PC-9 (cell line): ENCODE measurements at regions not wholly inside any gene's neighbourhood (a gene's known extent, or its start where the extent isn't known, plus 50 kb on each side); places are given as distances from the start of the nearest gene placed in this dataset.

Experiments used
- BruUV-seq: library from RNA; stranded (reverse); fragments of 400-500 nt; replicated peaks from 2 replicates; lab custom pipeline; 2021; lab: Mats Ljungman, UMichigan
- CTCF ChIA-PET: fragments of 300-600 bp; sonication (Branson Sonifier 250); formaldehyde crosslinking; loops from one replicate; lab custom pipeline; 2022; ENCODE audit warnings: antibody characterized with exemption; lab: Charles Lee
- POLR2A ChIA-PET: fragments of 300-600 bp; sonication (Branson Sonifier 250); formaldehyde crosslinking; loops from one replicate; lab custom pipeline; 2022; ENCODE audit warnings: antibody characterized with exemption; ENCODE audit not compliant: unreplicated experiment; lab: Charles Lee
- DNase-seq, 2 experiments: peaks; one replicate each; pipeline versions ENCODE4 v3.0.0 to v3.0.0-alpha.2; 2015 to 2022; ENCODE audit warnings: mixed read lengths in 1 of 2
- H2AFZ ChIP-seq: fragments of 200-600 bp; sonication (generic); 2 replicates; pipeline ENCODE4 v1.8.1; 2017; ENCODE audit warnings: antibody characterized with exemption
- H3F3A ChIP-seq: fragments of 200-600 bp; sonication (generic); 2 replicates; pipeline ENCODE4 v1.8.1; 2017; ENCODE audit warnings: antibody characterized with exemption, mild to moderate bottlenecking, low read depth; ENCODE audit not compliant: insufficient read depth
- H3K27ac ChIP-seq: fragments of 200-600 bp; sonication (generic); 2 replicates; pipeline ENCODE4 v1.6.1; 2016; ENCODE audit warnings: mixed run types
- H3K27me3 ChIP-seq: fragments of 200-600 bp; sonication (generic); 2 replicates; pipeline ENCODE4 v1.6.1; 2016; ENCODE audit warnings: low read depth, mixed run types; ENCODE audit not compliant: insufficient read depth
- H3K36me3 ChIP-seq: fragments of 200-600 bp; sonication (generic); 2 replicates; pipeline ENCODE4 v1.6.1; 2016; ENCODE audit warnings: low read depth, mixed run types
- H3K4me1 ChIP-seq: fragments of 200-600 bp; sonication (generic); replicated peaks from 2 replicates; pipeline ENCODE4 v1.6.1; 2016; ENCODE audit warnings: mixed run types; ENCODE audit not compliant: insufficient read depth
- H3K4me2 ChIP-seq: fragments of 200-600 bp; sonication (generic); 2 replicates; pipeline ENCODE4 v1.6.1; 2017; ENCODE audit warnings: mixed run types
- H3K4me3 ChIP-seq: fragments of 200-600 bp; sonication (generic); 2 replicates; pipeline ENCODE4 v1.6.1; 2016; ENCODE audit warnings: mixed run types
- H3K79me2 ChIP-seq: fragments of 200-600 bp; sonication (generic); 2 replicates; pipeline ENCODE4 v1.6.1; 2017; ENCODE audit warnings: low read depth, mixed run types
- H3K9me2 ChIP-seq: fragments of 200-600 bp; sonication (generic); 2 replicates; pipeline ENCODE4 v1.8.1; 2017; ENCODE audit warnings: mild to moderate bottlenecking; ENCODE audit not compliant: insufficient read depth
- H3K9me3 ChIP-seq: fragments of 200-600 bp; sonication (generic); 2 replicates; pipeline ENCODE4 v1.8.1; 2016; ENCODE audit warnings: low read depth; ENCODE audit not compliant: insufficient read depth
- H4K20me1 ChIP-seq: fragments of 200-600 bp; sonication (generic); 2 replicates; pipeline ENCODE4 v1.8.1; 2017; ENCODE audit not compliant: insufficient read depth
- EZH2 ChIP-seq: fragments of 200-600 bp; sonication (generic); IDR thresholded peaks from 2 replicates; pipeline ENCODE4 v1.8.0; 2017; ENCODE audit warnings: antibody characterized with exemption, low read depth
- intact Hi-C: fragments of 100-400 bp; cut with micrococcal nuclease; formaldehyde crosslinking; loops from one replicate; pipeline ENCODE4 v1.10.0; 2022; ENCODE audit not compliant: unreplicated experiment
- TF ChIP-seq, protein P1 (sequence below): fragments of 200-600 bp; sonication (generic); conservative IDR thresholded peaks from 2 replicates; pipeline ENCODE4 v1.6.1; 2017; ENCODE audit warnings: mixed run types, antibody characterized with exemption, mild to moderate bottlenecking, moderate library complexity

DNA sequence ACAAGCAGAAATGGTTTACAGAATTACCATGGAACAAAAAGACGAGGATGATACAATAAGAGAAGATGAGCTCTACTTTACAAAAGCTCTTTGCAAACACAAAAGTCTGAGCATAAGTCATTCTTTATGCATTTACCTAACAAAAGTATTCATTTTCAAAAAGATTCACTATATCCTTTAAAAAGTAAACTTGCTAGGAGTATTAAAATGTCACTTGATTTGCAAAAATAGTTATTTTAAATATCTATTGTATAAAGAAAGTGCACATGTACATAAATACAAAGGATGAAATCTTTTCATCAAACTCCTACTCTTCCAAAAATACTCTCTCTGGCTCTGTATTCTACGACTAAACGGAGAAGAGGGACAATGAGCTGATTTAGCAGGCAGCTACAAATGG is 146.4 kb upstream of the STEAP1 start:
- no peaks in the 10 kb centered on the region for H3K36me3 ChIP-seq
- intact Hi-C loops, result no loop called here
- H3K9me3 ChIP-seq, result no peaks in the 10 kb centered on the region
- no peaks in the 10 kb centered on the region for H3K27me3 ChIP-seq
- H3K4me1 ChIP-seq, result no peaks in the 10 kb centered on the region
- no TSS peak for BruUV-seq
- ChIA-PET POLR2A (no interaction called here), CTCF (no interaction called here)
- no peak overlapping the region for H3K4me2 ChIP-seq
- H4K20me1 ChIP-seq, result no peaks in the 10 kb centered on the region
- no peaks in the 10 kb centered on the region for H3K79me2 ChIP-seq
- no peak for TF ChIP-seq EZH2
- TF ChIP-seq, protein P1, sequence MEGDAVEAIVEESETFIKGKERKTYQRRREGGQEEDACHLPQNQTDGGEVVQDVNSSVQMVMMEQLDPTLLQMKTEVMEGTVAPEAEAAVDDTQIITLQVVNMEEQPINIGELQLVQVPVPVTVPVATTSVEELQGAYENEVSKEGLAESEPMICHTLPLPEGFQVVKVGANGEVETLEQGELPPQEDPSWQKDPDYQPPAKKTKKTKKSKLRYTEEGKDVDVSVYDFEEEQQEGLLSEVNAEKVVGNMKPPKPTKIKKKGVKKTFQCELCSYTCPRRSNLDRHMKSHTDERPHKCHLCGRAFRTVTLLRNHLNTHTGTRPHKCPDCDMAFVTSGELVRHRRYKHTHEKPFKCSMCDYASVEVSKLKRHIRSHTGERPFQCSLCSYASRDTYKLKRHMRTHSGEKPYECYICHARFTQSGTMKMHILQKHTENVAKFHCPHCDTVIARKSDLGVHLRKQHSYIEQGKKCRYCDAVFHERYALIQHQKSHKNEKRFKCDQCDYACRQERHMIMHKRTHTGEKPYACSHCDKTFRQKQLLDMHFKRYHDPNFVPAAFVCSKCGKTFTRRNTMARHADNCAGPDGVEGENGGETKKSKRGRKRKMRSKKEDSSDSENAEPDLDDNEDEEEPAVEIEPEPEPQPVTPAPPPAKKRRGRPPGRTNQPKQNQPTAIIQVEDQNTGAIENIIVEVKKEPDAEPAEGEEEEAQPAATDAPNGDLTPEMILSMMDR, result no peak
- H3K27ac ChIP-seq, result no peak overlapping the region
- no peak overlapping the region for H2AFZ ChIP-seq
- no peaks in the 10 kb centered on the region for H3F3A ChIP-seq
- H3K9me2 ChIP-seq, result no peaks in the 10 kb centered on the region
- no peak overlapping the region for H3K4me3 ChIP-seq
- DNase-seq, result no peak

- no peak overlapping the region for H3K27ac ChIP-seq
- CTCF ChIA-PET, result no interaction called here
- no TSS peak for BruUV-seq
These were observed 132.1 kb upstream of the STEAP1 start for GRCh38 chr7:90022213-90022612.

DNA sequence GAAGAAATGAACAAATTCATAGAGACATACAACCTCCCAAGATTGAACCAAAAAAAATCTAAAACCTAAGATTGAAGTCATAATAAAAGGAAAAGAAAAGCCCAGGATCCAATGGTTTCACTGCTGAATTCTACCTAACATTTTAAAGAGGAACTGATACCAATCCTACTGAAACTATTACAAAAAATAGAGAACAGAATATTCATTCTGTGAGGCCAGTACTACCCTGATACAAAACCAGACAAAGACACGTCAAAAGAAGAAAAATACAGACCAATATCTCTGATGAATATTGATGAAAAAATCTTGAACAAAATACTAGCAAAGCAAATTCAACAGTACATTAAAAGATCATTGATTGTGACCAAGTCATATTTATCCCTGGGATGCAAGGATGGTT is 128.5 kb upstream of the STEAP1 start:
- Histone ChIP-seq H3K4me1 (no peaks in the 10 kb centered on the region), H3K27ac (no peak overlapping the region), H3K9me2 (0 out of 2 replicates have a peak, but pooled peaks cover 6% of the 10 kb centered on the region), H3K4me3 (no peak overlapping the region), H3K36me3 (no peaks in the 10 kb centered on the region), H2AFZ (no peak overlapping the region), H3F3A (no peaks in the 10 kb centered on the region), H3K4me2 (no peak overlapping the region), H4K20me1 (no peaks in the 10 kb centered on the region), H3K27me3 (no peaks in the 10 kb centered on the region), H3K79me2 (no peaks in the 10 kb centered on the region), H3K9me3 (no peaks in the 10 kb centered on the region)
- TF ChIP-seq, protein P1, result no peak
- no peak for TF ChIP-seq EZH2
- no TSS peak for BruUV-seq
- ChIA-PET POLR2A (no interaction called here), CTCF (no interaction called here)
- no peak for DNase-seq
- intact Hi-C loops, result loop anchor here (1.0 kb wide), 1 partner anchor 41 kb away; no protein-coding TSS in a partner anchor

More at GRCh38 chr7:90022213-90022612, 132.1 kb upstream of the STEAP1 start:
- intact Hi-C loops, result no loop called here
- Histone ChIP-seq H2AFZ (no peak overlapping the region), H4K20me1 (no peaks in the 10 kb centered on the region), H3K4me3 (no peak overlapping the region), H3K9me3 (no peaks in the 10 kb centered on the region), H3K4me1 (no peaks in the 10 kb centered on the region), H3K36me3 (no peaks in the 10 kb centered on the region), H3K27me3 (no peaks in the 10 kb centered on the region), H3K79me2 (no peaks in the 10 kb centered on the region), H3K9me2 (0 out of 2 replicates have a peak, but pooled peaks cover 6% of the 10 kb centered on the region), H3F3A (no peaks in the 10 kb centered on the region), H3K4me2 (no peak overlapping the region)
- POLR2A ChIA-PET, result no interaction called here
- TF ChIP-seq, protein P1, result no peak
- no peak for TF ChIP-seq EZH2
- no peak for DNase-seq
